PC-3 (cell line): ENCODE measurements at regions not wholly inside any gene's neighbourhood (a gene's known extent, or its start where the extent isn't known, plus 50 kb on each side); places are given as distances from the start of the nearest gene placed in this dataset.

Experiments
- CTCF ChIP-seq: fragments of 300-600 bp; sonication (generic); conservative IDR thresholded peaks from 2 replicates; pipeline ENCODE4 v1.5.1; 2017; ENCODE audit warnings: antibody characterized with exemption, low read depth, mild to moderate bottlenecking, low read length
- EZH2phosphoT487 ChIP-seq: fragments of 300-600 bp; sonication (generic); IDR thresholded peaks from 2 replicates; pipeline ENCODE4 v1.6.1; 2018; ENCODE audit warnings: mild to moderate bottlenecking, antibody characterized with exemption, low read length, borderline replicate concordance

- no peak for TF ChIP-seq CTCF
- TF ChIP-seq EZH2phosphoT487 = no peak
Observed at GRCh38 chr4:175971388-175972179, 94.1 kb upstream of the WDR17 start.
